DOHH2 (cell line): ENCODE measurements at regions not wholly inside any gene's neighbourhood (a gene's known extent, or its start where the extent isn't known, plus 50 kb on each side); places are given as distances from the start of the nearest gene placed in this dataset.

Experiments
- H3F3A ChIP-seq: fragments of 200-600 bp; sonication (generic), shearing (Covaris generic); 2 replicates; pipeline ENCODE4 v1.6.0; 2016; ENCODE audit warnings: antibody characterized with exemption, mild to moderate bottlenecking; ENCODE audit not compliant: control insufficient read depth, insufficient read depth
- H3K27ac ChIP-seq: fragments of 200-600 bp; sonication (generic); 2 replicates; pipeline ENCODE4 v1.5.1; 2014; ENCODE audit warnings: low read depth, mild to moderate bottlenecking, low read length, moderate library complexity
- H3K27me3 ChIP-seq: fragments of 200-600 bp; sonication (generic); 2 replicates; pipeline ENCODE4 v1.6.1; 2014; ENCODE audit warnings: mild to moderate bottlenecking, low read length, mixed read lengths; ENCODE audit not compliant: control insufficient read depth
- H3K36me3 ChIP-seq: fragments of 200-600 bp; sonication (generic); 2 replicates; pipeline ENCODE4 v1.6.1; 2014; ENCODE audit warnings: mild to moderate bottlenecking, low read length, moderate library complexity, mixed read lengths; ENCODE audit not compliant: control insufficient read depth
- H3K4me1 ChIP-seq: fragments of 200-600 bp; sonication (generic); 2 replicates; pipeline ENCODE4 v1.6.1; 2014; ENCODE audit warnings: mild to moderate bottlenecking, low read length, mixed read lengths; ENCODE audit not compliant: control insufficient read depth
- H3K4me2 ChIP-seq: fragments of 200-600 bp; sonication (generic); 2 replicates; pipeline ENCODE4 v1.6.0; 2014; ENCODE audit warnings: mild to moderate bottlenecking, low read length, moderate library complexity
- H3K4me3 ChIP-seq: fragments of 200-600 bp; sonication (generic); 2 replicates; pipeline ENCODE4 v1.5.1; 2014; ENCODE audit warnings: mild to moderate bottlenecking, low read length, mixed read lengths
- H3K79me2 ChIP-seq: fragments of 200-600 bp; sonication (generic); 2 replicates; pipeline ENCODE4 v1.6.1; 2014; ENCODE audit warnings: mild to moderate bottlenecking, low read length, mixed read lengths; ENCODE audit not compliant: control insufficient read depth
- H3K9me2 ChIP-seq: fragments of 200-600 bp; sonication (generic); replicated peaks from 2 replicates; pipeline ENCODE4 v1.6.1; 2014; ENCODE audit warnings: mild to moderate bottlenecking, low read length, mixed read lengths; ENCODE audit not compliant: control insufficient read depth
- H3K9me3 ChIP-seq: fragments of 200-600 bp; sonication (generic); 2 replicates; pipeline ENCODE4 v1.6.1; 2014; ENCODE audit warnings: antibody characterized with exemption, low read length, mixed read lengths; ENCODE audit not compliant: control insufficient read depth, insufficient read depth
- H4K20me1 ChIP-seq: fragments of 200-600 bp; sonication (generic); 2 replicates; pipeline ENCODE4 v1.6.0; 2014; ENCODE audit warnings: low read depth, mild to moderate bottlenecking, antibody characterized with exemption, low read length, moderate library complexity; ENCODE audit not compliant: control insufficient read depth, insufficient read depth
- CTCF ChIP-seq: fragments of 200-600 bp; sonication (generic); IDR thresholded peaks from one replicate; pipeline ENCODE4 v1.5.1; 2014; ENCODE audit warnings: antibody characterized with exemption, mild to moderate bottlenecking, low read depth, low read length; ENCODE audit not compliant: poor library complexity, severe bottlenecking
- EZH2phosphoT487 ChIP-seq: fragments of 200-600 bp; sonication (generic); IDR thresholded peaks from 2 replicates; pipeline ENCODE4 v1.6.1; 2017; ENCODE audit warnings: borderline replicate concordance, mild to moderate bottlenecking, antibody characterized with exemption, low read length, moderate library complexity, mixed read lengths

- TF ChIP-seq CTCF (no peak), EZH2phosphoT487 (no peak)
- H3K4me3 ChIP-seq = no peak overlapping the region
- peaks cover 9% of the 10 kb centered on the region; the same call in 1 of the 2 replicates for H3K9me3 ChIP-seq
- no peaks in the 10 kb centered on the region for H3K79me2 ChIP-seq
- no peaks in the 10 kb centered on the region for H3K27me3 ChIP-seq
- H3K4me1 ChIP-seq = no peaks in the 10 kb centered on the region
- H3K36me3 ChIP-seq = no peaks in the 10 kb centered on the region
- H3K9me2 ChIP-seq = no peaks in the 10 kb centered on the region
- no peak overlapping the region for H3K27ac ChIP-seq
- no peaks in the 10 kb centered on the region for H3F3A ChIP-seq
- no peak overlapping the region for H3K4me2 ChIP-seq
- no peaks in the 10 kb centered on the region for H4K20me1 ChIP-seq
Measured at GRCh38 chr15:23750179-23750578, 63.1 kb upstream of the NDN start.

- H3K4me1 ChIP-seq = no peaks in the 10 kb centered on the region
- H3K79me2 ChIP-seq = no peaks in the 10 kb centered on the region
- no peak overlapping the region for H3K4me3 ChIP-seq
- H4K20me1 ChIP-seq = no peaks in the 10 kb centered on the region
- H3K27ac ChIP-seq = no peak overlapping the region
- H3K9me2 ChIP-seq = no peaks in the 10 kb centered on the region
- no peaks in the 10 kb centered on the region for H3K27me3 ChIP-seq
- no peak overlapping the region for H3K4me2 ChIP-seq
- no peaks in the 10 kb centered on the region for H3F3A ChIP-seq
- H3K9me3 ChIP-seq = peaks cover 11% of the 10 kb centered on the region; the same call in 1 of the 2 replicates
- TF ChIP-seq CTCF = no peak
- no peak for TF ChIP-seq EZH2phosphoT487
- H3K36me3 ChIP-seq = no peaks in the 10 kb centered on the region
Measured at GRCh38 chr15:23750776-23751175, 63.7 kb upstream of the NDN start.

- H3K79me2 ChIP-seq = no peaks in the 10 kb centered on the region
- H3K27me3 ChIP-seq = no peaks in the 10 kb centered on the region
- no peak overlapping the region for H3K4me2 ChIP-seq
- H3F3A ChIP-seq = no peaks in the 10 kb centered on the region
- no peak overlapping the region for H3K27ac ChIP-seq
- H3K9me3 ChIP-seq = peaks cover 20% of the 10 kb centered on the region; the same call in 1 of the 2 replicates
- no peaks in the 10 kb centered on the region for H4K20me1 ChIP-seq
- H3K9me2 ChIP-seq = no peaks in the 10 kb centered on the region
- no peaks in the 10 kb centered on the region for H3K4me1 ChIP-seq
- H3K36me3 ChIP-seq = no peaks in the 10 kb centered on the region
- no peak for TF ChIP-seq CTCF
- no peak overlapping the region for H3K4me3 ChIP-seq
Measured at GRCh38 chr15:23753248-23753647, 66.1 kb upstream of the NDN start.

DNA sequence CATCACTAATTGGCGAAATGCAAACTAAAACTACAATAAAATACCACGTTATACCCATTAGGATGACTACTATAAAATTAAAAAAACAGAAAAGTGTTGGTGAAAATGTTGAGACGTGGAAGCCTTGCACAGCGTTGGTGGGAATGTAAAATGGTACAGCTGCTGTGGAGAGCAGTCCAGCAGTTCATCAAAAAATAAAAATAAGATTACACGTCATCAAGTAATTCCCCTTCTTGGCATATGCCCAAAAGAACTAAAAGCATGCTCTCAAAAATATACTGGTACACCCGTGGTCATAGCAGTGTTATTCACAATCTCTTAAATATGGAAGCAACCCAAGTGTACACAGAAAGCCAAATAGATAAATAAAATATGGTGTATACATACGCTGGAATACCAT is 71.8 kb upstream of the NDN start:
- Histone ChIP-seq H3K4me3 (no peak overlapping the region), H3K9me2 (no peaks in the 10 kb centered on the region), H3K4me2 (no peak overlapping the region), H3F3A (no peaks in the 10 kb centered on the region), H3K36me3 (no peaks in the 10 kb centered on the region), H3K79me2 (no peaks in the 10 kb centered on the region), H3K27ac (no peak overlapping the region), H4K20me1 (no peaks in the 10 kb centered on the region), H3K4me1 (no peaks in the 10 kb centered on the region), H3K9me3 (peaks cover 11% of the 10 kb centered on the region; the same call in 1 of the 2 replicates), H3K27me3 (no peaks in the 10 kb centered on the region)
- no peak for TF ChIP-seq CTCF
- TF ChIP-seq EZH2phosphoT487 = no peak
